LNCAP (cell line): ENCODE measurements at regions not wholly inside any gene's neighbourhood (a gene's known extent, or its start where the extent isn't known, plus 50 kb on each side); places are given as distances from the start of the nearest gene placed in this dataset.

Experiments used
- TF ChIP-seq, protein P1 (sequence below): fragments of 450-650 bp; IDR thresholded peaks from 2 replicates; pipeline ENCODE4 v1.5.1; 2017; ENCODE audit warnings: mild to moderate bottlenecking

DNA sequence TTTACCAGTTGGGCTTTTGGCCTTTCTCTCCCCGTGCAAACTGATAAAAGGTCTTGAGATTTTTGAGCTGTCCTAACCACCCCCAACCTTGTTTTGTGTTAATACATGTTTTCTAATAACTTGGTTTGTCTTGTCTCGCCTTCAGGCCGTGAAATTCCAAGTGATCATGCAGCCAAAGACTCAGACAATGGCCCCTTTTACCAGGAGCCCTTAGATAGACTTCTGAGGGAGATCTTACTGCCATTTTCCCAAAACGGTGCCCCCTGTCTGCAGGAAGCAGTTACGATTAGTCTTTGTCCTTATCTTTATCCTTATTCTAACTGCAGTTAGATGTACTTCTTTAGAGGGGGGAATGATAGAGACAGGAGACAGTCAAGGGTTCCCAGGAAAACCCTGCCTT is 245.3 kb upstream of the HDX start:
- TF ChIP-seq, protein P1, sequence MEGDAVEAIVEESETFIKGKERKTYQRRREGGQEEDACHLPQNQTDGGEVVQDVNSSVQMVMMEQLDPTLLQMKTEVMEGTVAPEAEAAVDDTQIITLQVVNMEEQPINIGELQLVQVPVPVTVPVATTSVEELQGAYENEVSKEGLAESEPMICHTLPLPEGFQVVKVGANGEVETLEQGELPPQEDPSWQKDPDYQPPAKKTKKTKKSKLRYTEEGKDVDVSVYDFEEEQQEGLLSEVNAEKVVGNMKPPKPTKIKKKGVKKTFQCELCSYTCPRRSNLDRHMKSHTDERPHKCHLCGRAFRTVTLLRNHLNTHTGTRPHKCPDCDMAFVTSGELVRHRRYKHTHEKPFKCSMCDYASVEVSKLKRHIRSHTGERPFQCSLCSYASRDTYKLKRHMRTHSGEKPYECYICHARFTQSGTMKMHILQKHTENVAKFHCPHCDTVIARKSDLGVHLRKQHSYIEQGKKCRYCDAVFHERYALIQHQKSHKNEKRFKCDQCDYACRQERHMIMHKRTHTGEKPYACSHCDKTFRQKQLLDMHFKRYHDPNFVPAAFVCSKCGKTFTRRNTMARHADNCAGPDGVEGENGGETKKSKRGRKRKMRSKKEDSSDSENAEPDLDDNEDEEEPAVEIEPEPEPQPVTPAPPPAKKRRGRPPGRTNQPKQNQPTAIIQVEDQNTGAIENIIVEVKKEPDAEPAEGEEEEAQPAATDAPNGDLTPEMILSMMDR: no peak

DNA sequence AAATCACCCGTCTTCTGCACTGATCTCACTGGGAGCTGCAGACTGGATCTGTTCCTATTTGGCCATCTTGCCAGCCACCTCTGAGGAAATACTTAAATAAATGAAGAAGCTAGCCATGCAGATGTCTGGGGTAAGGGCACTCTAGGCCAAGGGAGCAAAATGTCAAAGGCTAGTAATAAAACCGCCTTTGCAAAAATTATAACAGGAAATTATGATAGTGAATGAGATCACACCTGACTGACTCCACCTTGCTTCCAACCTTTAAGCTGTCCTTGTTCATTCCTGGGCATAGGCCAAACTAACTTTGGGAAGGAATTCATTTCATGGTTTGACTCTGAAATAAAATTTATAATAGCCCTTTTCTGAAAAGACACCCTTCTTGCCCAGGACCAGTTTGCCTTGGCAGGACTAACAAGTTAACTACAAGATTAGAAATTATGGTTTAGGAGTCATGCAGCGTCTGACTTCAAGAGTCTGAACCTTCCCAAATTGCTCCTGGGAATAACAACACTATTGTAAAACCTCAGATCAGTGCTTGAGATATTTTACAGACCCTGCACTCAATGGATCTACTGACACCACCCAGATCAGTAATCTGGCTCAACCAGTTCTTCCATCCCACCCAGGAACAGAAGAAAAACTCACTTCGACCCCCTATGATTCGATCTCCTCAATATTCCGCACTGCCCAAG is 246.9 kb upstream of the HDX start:
- TF ChIP-seq, protein P1: no peak

DNA sequence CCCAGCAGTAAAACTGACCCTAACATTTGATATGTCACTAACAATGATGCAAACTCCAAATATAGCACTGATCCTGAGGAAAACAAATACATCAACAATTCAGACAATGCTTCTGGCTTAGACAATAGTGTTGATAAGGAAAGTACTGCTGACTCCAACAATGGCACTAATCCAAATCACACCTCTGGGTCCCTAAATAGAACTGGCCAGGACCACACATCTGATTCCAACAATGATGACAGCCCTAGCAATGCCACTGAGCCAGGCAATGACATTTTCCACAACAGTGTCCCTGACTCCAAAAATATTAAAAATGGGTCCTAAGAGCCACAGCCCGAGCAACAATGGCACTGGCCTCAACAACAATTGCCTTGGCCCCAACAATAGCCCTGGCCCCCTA is 243.1 kb upstream of the APOOL start:
- TF ChIP-seq, protein P1: no peak

DNA sequence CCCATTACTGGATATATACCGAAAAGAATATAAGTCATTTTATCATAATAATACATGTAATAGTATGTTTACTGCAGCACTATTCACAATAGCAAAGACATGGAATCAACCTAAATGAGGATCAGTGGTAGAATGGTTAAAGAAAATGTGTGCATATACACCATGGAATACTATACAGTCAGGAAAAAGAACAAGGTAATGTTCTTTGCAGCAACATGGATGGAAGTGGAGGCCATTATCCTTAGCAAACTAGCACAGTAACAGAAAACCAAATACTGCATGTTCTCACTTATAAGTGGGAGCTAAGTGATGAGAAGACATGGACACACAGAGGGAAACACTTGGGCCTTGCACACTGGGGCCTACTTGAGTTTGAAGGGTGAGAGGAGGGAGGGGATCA is 207.4 kb upstream of the APOOL start:
- TF ChIP-seq, protein P1: no peak

DNA sequence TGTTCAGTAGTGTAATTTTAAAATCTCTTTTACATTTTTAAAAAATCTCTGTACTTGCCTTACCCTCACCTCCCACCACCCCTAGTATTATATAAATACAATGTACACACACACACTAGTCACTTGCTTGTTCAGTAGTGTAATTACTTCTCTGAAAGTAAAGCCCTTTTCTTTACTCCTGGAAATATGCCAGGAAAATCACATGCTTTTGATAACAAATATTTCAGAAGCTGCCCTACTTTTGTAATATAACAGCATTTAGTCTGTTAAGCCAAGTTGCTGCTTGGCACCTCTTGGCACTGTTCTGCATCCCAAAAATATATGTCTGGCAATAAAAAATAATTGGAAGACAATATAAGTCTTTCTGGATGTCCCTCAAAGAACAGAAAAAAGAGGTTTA is 172.8 kb upstream of the APOOL start:
- TF ChIP-seq, protein P1: no peak

DNA sequence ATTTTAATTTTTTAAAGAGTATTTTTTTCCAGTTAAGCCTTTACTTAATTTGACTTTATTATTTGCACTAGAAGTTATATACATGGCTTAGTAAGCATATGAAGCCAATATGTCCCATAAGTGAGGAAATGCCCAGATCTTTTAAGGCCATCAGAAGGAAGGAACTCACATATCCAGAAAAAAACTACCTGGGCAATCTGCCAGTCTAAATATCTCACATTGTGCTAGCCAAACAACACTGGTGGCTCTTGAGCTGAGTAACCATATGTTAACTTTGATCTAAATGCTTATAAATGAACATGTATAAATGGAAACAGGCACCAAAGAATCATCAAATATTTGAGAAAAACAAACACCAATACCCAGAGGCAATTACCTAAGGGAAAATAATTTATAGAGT is 138.6 kb upstream of the APOOL start:
- TF ChIP-seq, protein P1: no peak

DNA sequence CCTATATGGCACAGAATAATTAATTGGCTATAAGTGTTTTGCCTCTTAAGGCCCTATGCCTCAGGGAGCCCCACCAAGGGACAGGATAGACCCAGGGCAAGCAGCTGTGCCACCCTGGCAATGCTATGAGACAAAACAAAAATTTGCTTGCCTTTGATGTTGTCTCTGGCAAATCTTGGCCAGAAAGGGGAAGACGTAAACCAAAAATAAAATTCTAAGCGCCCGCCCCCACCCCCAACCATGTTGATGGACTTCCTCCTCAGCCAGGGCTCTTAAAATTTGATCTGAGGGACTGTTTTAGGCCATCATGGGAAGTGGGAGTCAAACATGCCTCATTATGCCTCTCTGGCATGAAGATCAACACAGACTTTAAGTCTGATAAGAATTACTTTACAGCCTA is 130.5 kb upstream of the APOOL start:
- TF ChIP-seq, protein P1: no peak

DNA sequence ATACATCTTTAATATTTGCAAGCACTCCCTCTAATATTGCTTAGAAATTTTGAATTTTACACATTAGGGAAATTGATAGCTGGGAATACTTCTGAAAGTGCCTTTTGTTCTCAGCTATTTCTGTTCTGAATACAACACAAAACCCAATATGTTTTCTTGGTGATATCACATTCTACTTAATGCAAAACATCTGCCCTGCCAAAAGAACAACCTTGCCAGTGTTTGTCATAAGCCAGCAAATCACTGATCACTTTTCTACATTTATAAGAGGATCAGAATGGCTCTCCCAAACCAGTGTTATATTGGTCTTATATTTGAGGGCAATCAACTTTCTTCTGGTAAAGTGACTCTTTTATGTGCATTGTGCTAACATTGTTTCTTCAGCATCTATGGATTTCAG is 126.8 kb upstream of the APOOL start:
- TF ChIP-seq, protein P1: no peak
